ENCODE measurements at regions not wholly inside any gene's neighbourhood (a gene's known extent, or its start where the extent isn't known, plus 50 kb on each side); places are given as distances from the start of the nearest gene placed in this dataset.

GRCh38 chr3:187931101-187931500 lies 185.8 kb upstream of the BCL6 start:
- TF ChIP-seq CTCF (IDR thresholded peaks at IDR 0.05) = no peak

GRCh38 chr3:187931770-187932278 lies 186.6 kb upstream of the BCL6 start:
- TF ChIP-seq CTCF (IDR thresholded peaks at IDR 0.05) = no peak
- no peak for DNase-seq (ENCODE audit: extremely low spot score, unreplicated experiment)
- Mint-ChIP-seq H3K27ac (ENCODE audit: unreplicated experiment) (no peak overlapping the region), H3K4me1 (ENCODE audit: unreplicated experiment) (peaks cover 8% of the 10 kb centered on the region), H3K4me3 (ENCODE audit: unreplicated experiment) (no peak overlapping the region), H3K36me3 (ENCODE audit: unreplicated experiment) (no peaks in the 10 kb centered on the region), H3K27me3 (ENCODE audit: unreplicated experiment) (no peaks in the 10 kb centered on the region), H3K9me3 (ENCODE audit: unreplicated experiment) (no peaks in the 10 kb centered on the region)

More at GRCh38 chr3:187931101-187931500, 185.8 kb upstream of the BCL6 start:
- DNase-seq (ENCODE audit: extremely low spot score, unreplicated experiment) = no peak
- Mint-ChIP-seq H3K9me3 (ENCODE audit: unreplicated experiment) (no peaks in the 10 kb centered on the region), H3K4me1 (ENCODE audit: unreplicated experiment) (peaks cover 6% of the 10 kb centered on the region), H3K27me3 (ENCODE audit: unreplicated experiment) (no peaks in the 10 kb centered on the region), H3K36me3 (ENCODE audit: unreplicated experiment) (no peaks in the 10 kb centered on the region), H3K4me3 (ENCODE audit: unreplicated experiment) (no peak overlapping the region), H3K27ac (ENCODE audit: unreplicated experiment) (no peak overlapping the region)

- H3K4me1 Mint-ChIP-seq (ENCODE audit: unreplicated experiment) = peaks cover 8% of the 10 kb centered on the region
- no peaks in the 10 kb centered on the region for H3K27me3 Mint-ChIP-seq (ENCODE audit: unreplicated experiment)
- TF ChIP-seq CTCF (IDR thresholded peaks at IDR 0.05) = no peak
- DNase-seq (ENCODE audit: extremely low spot score, unreplicated experiment) = no peak
- H3K27ac Mint-ChIP-seq (ENCODE audit: unreplicated experiment) = no peak overlapping the region
- no peaks in the 10 kb centered on the region for H3K9me3 Mint-ChIP-seq (ENCODE audit: unreplicated experiment)
- H3K36me3 Mint-ChIP-seq (ENCODE audit: unreplicated experiment) = no peaks in the 10 kb centered on the region
- H3K4me3 Mint-ChIP-seq (ENCODE audit: unreplicated experiment) = no peak overlapping the region
Measured at GRCh38 chr3:187932530-187932929, 187.3 kb upstream of the BCL6 start.

GRCh38 chr3:187935623-187936156 lies 190.4 kb upstream of the BCL6 start:
- TF ChIP-seq CTCF (IDR thresholded peaks at IDR 0.05) = no peak
- Mint-ChIP-seq H3K27ac (ENCODE audit: unreplicated experiment) (no peak overlapping the region), H3K27me3 (ENCODE audit: unreplicated experiment) (no peaks in the 10 kb centered on the region), H3K36me3 (ENCODE audit: unreplicated experiment) (no peaks in the 10 kb centered on the region), H3K9me3 (ENCODE audit: unreplicated experiment) (no peaks in the 10 kb centered on the region), H3K4me3 (ENCODE audit: unreplicated experiment) (no peak overlapping the region), H3K4me1 (ENCODE audit: unreplicated experiment) (peaks cover 8% of the 10 kb centered on the region)
- no peak for DNase-seq (ENCODE audit: extremely low spot score, unreplicated experiment)

GRCh38 chr3:187936676-187937075 lies 191.4 kb upstream of the BCL6 start:
- no peak for DNase-seq (ENCODE audit: extremely low spot score, unreplicated experiment)
- Mint-ChIP-seq H3K27ac (ENCODE audit: unreplicated experiment) (no peak overlapping the region), H3K36me3 (ENCODE audit: unreplicated experiment) (no peaks in the 10 kb centered on the region), H3K9me3 (ENCODE audit: unreplicated experiment) (no peaks in the 10 kb centered on the region), H3K4me1 (ENCODE audit: unreplicated experiment) (peaks cover 8% of the 10 kb centered on the region), H3K4me3 (ENCODE audit: unreplicated experiment) (no peak overlapping the region), H3K27me3 (ENCODE audit: unreplicated experiment) (no peaks in the 10 kb centered on the region)
- TF ChIP-seq CTCF (IDR thresholded peaks at IDR 0.05) = no peak

Measured in osteocyte (in vitro differentiated cells).